ENCODE measurements at regions not wholly inside any gene's neighbourhood (a gene's known extent, or its start where the extent isn't known, plus 50 kb on each side); places are given as distances from the start of the nearest gene placed in this dataset.

- Mint-ChIP-seq H3K9me3 (no peaks in the 10 kb centered on the region), H3K4me1 (ENCODE audit: unreplicated experiment) (no peaks in the 10 kb centered on the region), H3K27me3 (peaks cover 6% of the 10 kb centered on the region), H3K36me3 (no peaks in the 10 kb centered on the region), H3K27ac (no peak overlapping the region), H3K4me3 (no peak overlapping the region)
- DNase-seq (ENCODE audit: extremely low spot score, unreplicated experiment), result no peak
- TF ChIP-seq, protein P1, sequence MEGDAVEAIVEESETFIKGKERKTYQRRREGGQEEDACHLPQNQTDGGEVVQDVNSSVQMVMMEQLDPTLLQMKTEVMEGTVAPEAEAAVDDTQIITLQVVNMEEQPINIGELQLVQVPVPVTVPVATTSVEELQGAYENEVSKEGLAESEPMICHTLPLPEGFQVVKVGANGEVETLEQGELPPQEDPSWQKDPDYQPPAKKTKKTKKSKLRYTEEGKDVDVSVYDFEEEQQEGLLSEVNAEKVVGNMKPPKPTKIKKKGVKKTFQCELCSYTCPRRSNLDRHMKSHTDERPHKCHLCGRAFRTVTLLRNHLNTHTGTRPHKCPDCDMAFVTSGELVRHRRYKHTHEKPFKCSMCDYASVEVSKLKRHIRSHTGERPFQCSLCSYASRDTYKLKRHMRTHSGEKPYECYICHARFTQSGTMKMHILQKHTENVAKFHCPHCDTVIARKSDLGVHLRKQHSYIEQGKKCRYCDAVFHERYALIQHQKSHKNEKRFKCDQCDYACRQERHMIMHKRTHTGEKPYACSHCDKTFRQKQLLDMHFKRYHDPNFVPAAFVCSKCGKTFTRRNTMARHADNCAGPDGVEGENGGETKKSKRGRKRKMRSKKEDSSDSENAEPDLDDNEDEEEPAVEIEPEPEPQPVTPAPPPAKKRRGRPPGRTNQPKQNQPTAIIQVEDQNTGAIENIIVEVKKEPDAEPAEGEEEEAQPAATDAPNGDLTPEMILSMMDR (conservative IDR thresholded peaks at IDR 0.05), result no peak
These were observed 372.5 kb downstream of the CAAP1 start for GRCh38 chr9:26520141-26520540.

DNA sequence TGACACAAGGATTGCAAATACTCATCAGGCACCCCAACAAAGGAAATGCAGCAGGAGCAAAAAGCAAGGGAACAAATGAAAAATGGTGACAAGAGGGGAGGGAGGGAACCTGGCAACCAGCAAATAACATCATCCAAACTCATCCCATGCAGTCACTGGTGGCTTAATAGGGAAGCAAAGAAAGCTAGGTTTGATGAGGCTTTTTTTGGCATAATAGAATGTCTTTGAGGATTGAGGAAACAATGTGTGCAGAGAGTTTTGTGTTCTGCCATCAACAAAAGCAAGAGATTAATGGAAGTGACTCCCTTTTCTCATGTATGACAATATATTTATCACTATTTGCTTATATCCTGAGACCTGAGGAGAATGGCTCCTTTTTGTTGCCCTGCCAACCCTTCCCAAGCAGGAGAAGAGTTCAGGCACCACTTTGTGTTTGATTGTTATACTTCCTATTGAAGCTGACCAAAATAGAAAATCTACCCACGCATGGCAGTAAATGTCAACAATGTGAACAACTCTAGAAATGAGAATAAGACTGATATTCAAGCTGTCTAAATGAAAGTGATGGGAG, 375.7 kb downstream of the CAAP1 start:
- H3K4me3 Mint-ChIP-seq, result no peak overlapping the region
- no peaks in the 10 kb centered on the region for H3K4me1 Mint-ChIP-seq (ENCODE audit: unreplicated experiment)
- TF ChIP-seq, protein P1 (conservative IDR thresholded peaks at IDR 0.05), result no peak
- no peaks in the 10 kb centered on the region for H3K9me3 Mint-ChIP-seq
- peaks cover 6% of the 10 kb centered on the region for H3K27me3 Mint-ChIP-seq
- H3K27ac Mint-ChIP-seq, result no peak overlapping the region
- no peaks in the 10 kb centered on the region for H3K36me3 Mint-ChIP-seq
- no peak for DNase-seq (ENCODE audit: extremely low spot score, unreplicated experiment)

DNA sequence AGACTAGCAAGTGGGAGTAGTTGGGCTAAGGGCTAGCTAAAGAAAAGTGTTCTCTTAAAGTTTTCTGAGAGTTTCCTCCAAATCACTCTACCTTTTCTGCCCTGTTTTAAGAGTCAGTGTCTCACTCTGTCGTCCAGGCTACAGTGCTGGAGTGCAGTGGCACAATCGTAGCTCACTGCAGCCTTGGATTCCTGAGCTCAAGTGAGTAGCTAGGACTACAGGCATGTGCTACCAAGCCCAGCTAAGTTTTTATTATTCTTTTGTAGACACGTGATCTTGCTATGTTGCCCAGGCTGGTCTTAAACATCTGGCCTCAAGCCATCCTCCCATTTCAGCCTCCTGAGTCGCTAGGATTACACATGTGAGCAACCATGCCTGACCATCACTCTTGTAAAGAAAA, 378.9 kb downstream of the CAAP1 start:
- TF ChIP-seq, protein P1 (conservative IDR thresholded peaks at IDR 0.05), result no peak
- H3K27me3 Mint-ChIP-seq, result peaks cover 3% of the 10 kb centered on the region

GRCh38 chr9:26510137-26510536, 382.5 kb downstream of the CAAP1 start:
- Mint-ChIP-seq H3K27ac (no peak overlapping the region), H3K27me3 (peaks cover 12% of the 10 kb centered on the region), H3K4me1 (ENCODE audit: unreplicated experiment) (no peaks in the 10 kb centered on the region), H3K4me3 (no peak overlapping the region), H3K9me3 (no peaks in the 10 kb centered on the region), H3K36me3 (no peaks in the 10 kb centered on the region)
- TF ChIP-seq, protein P1 (conservative IDR thresholded peaks at IDR 0.05), result no peak
- DNase-seq (ENCODE audit: extremely low spot score, unreplicated experiment), result no peak

More for the DNA sequence above, 378.9 kb downstream of the CAAP1 start:
- H3K9me3 Mint-ChIP-seq, result no peaks in the 10 kb centered on the region
- no peaks in the 10 kb centered on the region for H3K36me3 Mint-ChIP-seq
- no peaks in the 10 kb centered on the region for H3K4me1 Mint-ChIP-seq (ENCODE audit: unreplicated experiment)
- H3K27ac Mint-ChIP-seq, result no peak overlapping the region
- DNase-seq (ENCODE audit: extremely low spot score, unreplicated experiment), result no peak
- no peak overlapping the region for H3K4me3 Mint-ChIP-seq

DNA sequence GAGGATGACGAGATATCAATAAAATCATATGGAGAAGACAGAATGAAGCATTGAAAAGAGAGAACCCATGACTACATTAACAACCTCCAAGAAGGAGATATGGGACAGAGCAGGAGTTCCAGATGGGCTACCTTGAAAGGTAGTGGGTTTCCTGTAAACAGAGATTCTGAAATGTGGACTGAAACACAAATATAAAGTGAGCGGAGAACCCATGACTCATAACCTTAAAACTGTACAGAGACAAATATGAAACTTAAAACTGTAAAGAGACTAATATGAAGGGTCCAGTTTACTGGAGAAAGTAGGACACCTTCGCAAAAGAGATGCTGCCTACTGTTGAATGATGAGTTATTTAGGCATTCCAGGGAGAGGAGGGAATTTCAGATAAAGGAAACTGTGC, 383.7 kb downstream of the CAAP1 start:
- H3K36me3 Mint-ChIP-seq, result no peaks in the 10 kb centered on the region
- H3K9me3 Mint-ChIP-seq, result no peaks in the 10 kb centered on the region
- H3K4me3 Mint-ChIP-seq, result no peak overlapping the region
- TF ChIP-seq, protein P1 (conservative IDR thresholded peaks at IDR 0.05), result no peak
- no peaks in the 10 kb centered on the region for H3K4me1 Mint-ChIP-seq (ENCODE audit: unreplicated experiment)
- no peak for DNase-seq (ENCODE audit: extremely low spot score, unreplicated experiment)
- no peak overlapping the region for H3K27ac Mint-ChIP-seq
- H3K27me3 Mint-ChIP-seq, result peaks cover 9% of the 10 kb centered on the region

DNA sequence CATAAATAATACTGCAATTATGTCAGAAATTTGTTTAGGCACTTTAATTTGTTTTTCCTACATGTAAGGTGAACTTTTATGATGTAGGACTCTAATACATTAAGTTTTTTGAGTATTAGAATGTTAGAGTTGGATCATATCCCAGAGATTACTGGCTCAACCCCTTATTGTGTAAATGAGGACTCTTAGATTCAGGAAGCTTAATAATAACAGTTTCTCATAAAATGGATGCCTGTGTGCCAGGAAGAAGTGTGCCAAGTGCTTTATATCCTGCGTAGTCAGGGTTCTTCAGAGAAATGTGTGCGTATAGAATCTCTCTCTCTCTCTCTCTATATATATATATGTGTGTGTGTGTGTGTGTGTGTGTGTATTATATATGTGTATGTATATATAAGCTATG, 388.5 kb downstream of the CAAP1 start:
- TF ChIP-seq, protein P1 (conservative IDR thresholded peaks at IDR 0.05), result no peak
- H3K27ac Mint-ChIP-seq, result no peak overlapping the region
- peaks cover 12% of the 10 kb centered on the region for H3K27me3 Mint-ChIP-seq

More for the DNA sequence above, 388.5 kb downstream of the CAAP1 start:
- no peaks in the 10 kb centered on the region for H3K4me1 Mint-ChIP-seq (ENCODE audit: unreplicated experiment)
- no peaks in the 10 kb centered on the region for H3K9me3 Mint-ChIP-seq
- H3K4me3 Mint-ChIP-seq, result no peak overlapping the region
- no peak for DNase-seq (ENCODE audit: extremely low spot score, unreplicated experiment)
- no peaks in the 10 kb centered on the region for H3K36me3 Mint-ChIP-seq
